ENCODE measurements at regions not wholly inside any gene's neighbourhood (a gene's known extent, or its start where the extent isn't known, plus 50 kb on each side); places are given as distances from the start of the nearest gene placed in this dataset.

- no peak for DNase-seq (ENCODE audit: low read depth, low spot score)
- no peak for TF ChIP-seq CTCF (IDR thresholded peaks at IDR 0.05; ENCODE audit: insufficient read depth, low read length, missing control alignments)
- CTCF ChIA-PET: interaction anchor here (0.7 to 1.4 kb wide), 3 partner anchors 24 to 102 kb away, joined by 3 to 5 read pairs (median 4); no protein-coding TSS in a partner anchor
- POLR2A ChIA-PET: no interaction called here
- H3K4me3 ChIP-seq (ENCODE audit: low read depth, low read length): no peak overlapping the region
Measured at GRCh38 chr9:113705306-113705927, 170.7 kb upstream of the ZNF618 start.

GRCh38 chr9:113705928-113706519, 170.1 kb upstream of the ZNF618 start:
- POLR2A ChIA-PET: no interaction called here
- no peak for TF ChIP-seq CTCF (IDR thresholded peaks at IDR 0.05; ENCODE audit: insufficient read depth, low read length, missing control alignments)
- no peak overlapping the region for H3K4me3 ChIP-seq (ENCODE audit: low read depth, low read length)
- CTCF ChIA-PET: interaction anchor here (0.7 to 1.2 kb wide), 2 partner anchors 24 to 102 kb away, joined by 3 to 6 read pairs; no protein-coding TSS in a partner anchor
- DNase-seq (ENCODE audit: low read depth, low spot score): no peak

GRCh38 chr9:113707953-113708695, 168.0 kb upstream of the ZNF618 start:
- no peak for TF ChIP-seq CTCF (IDR thresholded peaks at IDR 0.05; ENCODE audit: insufficient read depth, low read length, missing control alignments)
- no peak overlapping the region for H3K4me3 ChIP-seq (ENCODE audit: low read depth, low read length)
- DNase-seq (ENCODE audit: low read depth, low spot score): no peak
- POLR2A ChIA-PET: no interaction called here
- CTCF ChIA-PET: interaction anchor here (1.5 kb wide), 1 partner anchor 29 kb away, joined by 4 read pairs; no protein-coding TSS in a partner anchor

GRCh38 chr9:113708821-113709713, 167.0 kb upstream of the ZNF618 start:
- POLR2A ChIA-PET: no interaction called here

GRCh38 chr9:113709721-113710120, 166.4 kb upstream of the ZNF618 start:
- ChIA-PET POLR2A (no interaction called here), CTCF (interaction anchor here (0.6 to 1.4 kb wide), 3 partner anchors 11 to 334 kb away, joined by 3 to 4 read pairs (median 3); no protein-coding TSS in a partner anchor)
- no peak overlapping the region for H3K4me3 ChIP-seq (ENCODE audit: low read depth, low read length)
- DNase-seq (ENCODE audit: low read depth, low spot score): no peak
- TF ChIP-seq CTCF (IDR thresholded peaks at IDR 0.05; ENCODE audit: insufficient read depth, low read length, missing control alignments): no peak

More at GRCh38 chr9:113708821-113709713, 167.0 kb upstream of the ZNF618 start:
- TF ChIP-seq CTCF (IDR thresholded peaks at IDR 0.05; ENCODE audit: insufficient read depth, low read length, missing control alignments): no peak
- CTCF ChIA-PET: interaction anchor here (1.3 to 1.4 kb wide), 2 partner anchors 10 to 18 kb away, joined by 3 to 4 read pairs; no protein-coding TSS in a partner anchor
- no peak overlapping the region for H3K4me3 ChIP-seq (ENCODE audit: low read depth, low read length)
- no peak for DNase-seq (ENCODE audit: low read depth, low spot score)

All from AG04449 (cell line).